GM19395 (cell line): ENCODE measurements at regions not wholly inside any gene's neighbourhood (a gene's known extent, or its start where the extent isn't known, plus 50 kb on each side); places are given as distances from the start of the nearest gene placed in this dataset.
"Not testable (repeated sequence)": the region's sequence is repeated elsewhere in the genome, so short reads cannot be mapped to it uniquely, and the experiment has no call there.

Experiments used
- ATAC-seq: cut with Tn5 transposase; IDR thresholded peaks from one replicate; pipeline ENCODE4 v1.9.1; 2021; ENCODE audit warnings: mild to moderate bottlenecking, moderate library complexity; ENCODE audit not compliant: unreplicated experiment

- no peak for ATAC-seq
These were observed 183.2 kb upstream of the TAS2R1 start for GRCh38 chr5:9813305-9813704.

DNA sequence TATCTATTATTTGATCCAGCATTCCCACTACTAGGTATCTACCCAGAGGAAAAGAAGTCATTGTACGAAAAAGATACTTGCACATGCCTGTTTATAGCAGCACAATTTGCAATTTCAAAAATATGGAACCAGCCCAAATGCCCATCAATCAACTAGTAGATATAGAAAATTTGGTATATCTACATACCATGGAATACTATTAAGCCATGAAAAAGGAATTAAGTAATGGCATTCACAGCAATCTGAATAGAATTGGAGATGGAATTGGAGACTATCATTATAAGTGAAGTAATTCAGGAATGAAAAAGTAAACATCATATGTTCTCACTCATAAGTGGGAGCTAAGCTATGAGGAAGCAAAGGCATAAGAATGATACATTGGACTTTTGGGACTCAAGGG lies 177.2 kb upstream of the TAS2R1 start:
- ATAC-seq = not testable (repeated sequence)

DNA sequence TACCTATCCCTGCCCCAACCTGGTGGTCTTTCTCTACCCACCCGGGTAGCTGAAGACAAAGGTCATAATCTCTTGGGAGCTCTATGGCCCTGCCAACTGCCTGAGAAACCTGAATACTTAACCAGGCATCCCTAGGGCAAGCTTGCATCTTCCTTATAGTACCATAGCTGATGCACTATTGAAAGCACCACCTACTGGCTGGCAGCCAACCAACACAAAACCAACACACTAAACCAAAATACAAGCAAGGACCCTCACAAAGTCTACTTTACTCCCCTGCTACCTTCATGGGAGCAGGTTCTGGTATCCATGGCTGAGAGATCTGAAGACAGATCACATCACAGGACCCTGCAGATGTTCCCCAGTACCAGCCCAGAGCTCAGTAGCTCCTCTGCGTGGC lies 171.8 kb upstream of the TAS2R1 start:
- no peak for ATAC-seq

DNA sequence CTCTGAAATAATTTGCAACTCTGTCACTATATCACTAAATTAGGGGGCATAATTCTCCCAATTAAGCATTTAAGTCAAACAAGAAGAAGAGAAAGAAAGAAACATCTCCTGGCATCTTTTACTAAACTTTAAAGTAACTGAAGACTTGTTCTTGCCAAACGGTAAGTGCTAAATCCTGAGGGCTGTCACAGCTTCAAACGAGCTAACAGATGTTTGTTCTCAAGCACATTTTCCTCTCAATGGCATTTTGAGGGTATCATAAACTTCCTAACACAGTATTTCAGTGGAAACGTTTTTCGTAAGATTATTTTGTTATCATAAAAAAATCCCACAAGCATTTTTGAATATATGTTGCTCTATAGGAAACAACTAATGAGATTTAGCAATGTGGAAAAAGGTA lies 169.5 kb upstream of the TAS2R1 start:
- ATAC-seq = no peak

- ATAC-seq = no peak
These were observed 160.1 kb upstream of the TAS2R1 start for GRCh38 chr5:9790276-9790675.

GRCh38 chr5:9789777-9790176 lies 159.6 kb upstream of the TAS2R1 start:
- no peak for ATAC-seq

- ATAC-seq = no peak
These were observed 157.9 kb upstream of the TAS2R1 start for GRCh38 chr5:9787861-9788600.

DNA sequence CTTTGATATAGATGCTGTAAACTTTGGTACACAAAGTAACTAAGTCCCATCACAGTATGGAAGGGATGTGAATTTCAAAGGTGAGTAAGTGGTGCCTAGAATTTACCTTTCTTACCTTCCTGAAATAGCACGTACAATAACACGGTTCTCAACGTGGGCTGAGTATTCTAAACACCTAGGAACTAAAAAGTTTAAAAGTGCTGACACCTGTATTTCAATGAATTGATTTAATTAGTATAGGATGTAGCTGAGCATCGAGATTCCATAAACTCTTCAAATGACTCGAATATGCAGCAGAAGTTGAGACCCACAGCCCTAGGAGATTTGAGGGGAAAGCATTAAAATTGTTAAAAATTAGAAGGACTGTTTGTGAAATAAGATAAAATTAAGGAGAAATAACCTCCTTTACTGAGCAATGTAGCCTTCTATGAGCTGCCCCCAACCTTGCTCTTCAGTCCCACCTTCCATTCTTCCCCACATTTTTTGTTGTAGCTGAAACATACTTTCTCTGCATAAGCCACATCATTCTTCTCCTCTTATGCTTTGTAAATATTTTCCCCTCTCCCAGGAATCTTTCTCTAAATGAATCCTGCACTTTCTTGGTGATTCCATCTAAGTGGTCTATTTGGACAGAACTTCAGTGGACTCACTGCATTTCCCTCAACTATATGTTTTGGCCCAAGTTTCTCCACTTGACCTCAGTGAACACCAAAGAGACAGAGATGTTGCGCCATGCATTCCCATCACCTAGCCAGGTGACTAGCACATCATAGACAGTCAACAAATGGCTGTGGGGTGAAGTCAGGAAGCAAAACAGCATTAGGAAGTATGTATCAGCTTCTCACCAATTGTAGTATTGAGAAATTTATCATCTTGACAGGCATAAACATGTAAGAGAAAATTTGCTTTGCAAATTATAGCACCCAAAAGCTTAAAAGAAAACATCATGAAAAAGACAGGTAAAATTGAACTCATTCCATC lies 156.5 kb upstream of the TAS2R1 start:
- ATAC-seq = no peak

- ATAC-seq = no peak
These were observed 155.6 kb upstream of the TAS2R1 start for GRCh38 chr5:9785751-9786150.

DNA sequence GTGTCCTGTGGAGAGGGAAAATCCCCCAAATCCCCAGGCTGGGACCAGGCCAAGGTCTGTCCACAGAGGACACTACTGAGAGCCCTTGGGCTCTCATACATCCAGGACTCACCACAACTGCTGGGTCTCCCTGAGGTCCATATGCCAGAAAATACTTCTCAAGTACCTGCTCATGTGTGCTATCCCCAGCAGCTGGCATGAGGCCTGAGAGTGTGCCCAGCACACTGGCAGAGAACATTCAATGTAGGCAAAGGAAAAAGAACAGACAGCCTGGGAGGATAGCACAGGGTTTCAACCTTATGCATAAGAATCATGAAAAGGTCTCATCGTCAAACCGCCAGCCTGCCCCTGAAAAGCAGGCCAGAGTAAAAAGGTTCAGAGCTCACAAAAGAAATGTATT lies 154.1 kb upstream of the TAS2R1 start:
- no peak for ATAC-seq

- ATAC-seq = no peak
These were observed 152.8 kb upstream of the TAS2R1 start for GRCh38 chr5:9782826-9783560.

- ATAC-seq = no peak
These were observed 151.7 kb upstream of the TAS2R1 start for GRCh38 chr5:9781890-9782289.

DNA sequence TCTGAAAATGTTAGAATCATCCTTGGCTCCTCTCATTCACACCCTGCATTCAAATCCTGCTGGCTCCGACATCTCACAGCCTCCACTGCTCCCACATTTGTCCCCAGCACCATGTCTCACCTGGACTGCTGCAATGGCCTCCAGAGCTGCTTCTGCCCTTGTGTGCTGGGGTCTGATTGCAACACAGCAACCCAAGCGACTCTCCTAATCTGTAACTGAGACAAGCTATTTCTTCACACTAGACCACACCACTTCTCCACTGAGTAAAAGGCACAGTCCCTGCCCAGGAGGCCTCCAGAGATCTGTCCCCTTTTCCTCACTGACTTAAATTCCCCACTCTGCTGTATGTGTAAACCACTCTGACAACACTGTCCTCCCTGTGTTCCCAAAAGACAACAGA lies 151.1 kb upstream of the TAS2R1 start:
- ATAC-seq = no peak

- ATAC-seq = no peak
These were observed 150.3 kb upstream of the TAS2R1 start for GRCh38 chr5:9780501-9780900.

GRCh38 chr5:9776525-9776924 lies 146.4 kb upstream of the TAS2R1 start:
- ATAC-seq = no peak

DNA sequence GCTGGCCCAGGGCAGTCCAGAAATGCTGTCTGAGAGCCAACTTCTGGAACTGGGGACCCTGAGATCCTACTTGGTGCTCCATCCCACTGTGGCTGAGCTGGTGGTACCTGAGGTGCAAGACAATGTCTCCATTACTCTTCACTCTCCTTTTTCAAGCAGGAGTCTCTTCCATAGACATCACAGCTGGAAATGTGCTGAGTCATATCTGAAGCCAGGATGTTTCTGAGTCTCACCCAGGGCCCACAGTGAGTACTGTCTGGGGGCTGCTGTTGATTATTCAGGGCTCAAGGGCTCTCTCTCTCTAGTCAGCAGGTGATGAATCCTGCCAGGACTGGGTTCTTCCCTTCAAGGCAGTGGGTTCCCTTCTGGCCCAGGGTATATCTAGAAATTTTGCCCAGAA lies 145.2 kb upstream of the TAS2R1 start:
- ATAC-seq = no peak

GRCh38 chr5:9774472-9775079 lies 144.4 kb upstream of the TAS2R1 start:
- no peak for ATAC-seq

GRCh38 chr5:9771079-9771478 lies 140.9 kb upstream of the TAS2R1 start:
- no peak for ATAC-seq

DNA sequence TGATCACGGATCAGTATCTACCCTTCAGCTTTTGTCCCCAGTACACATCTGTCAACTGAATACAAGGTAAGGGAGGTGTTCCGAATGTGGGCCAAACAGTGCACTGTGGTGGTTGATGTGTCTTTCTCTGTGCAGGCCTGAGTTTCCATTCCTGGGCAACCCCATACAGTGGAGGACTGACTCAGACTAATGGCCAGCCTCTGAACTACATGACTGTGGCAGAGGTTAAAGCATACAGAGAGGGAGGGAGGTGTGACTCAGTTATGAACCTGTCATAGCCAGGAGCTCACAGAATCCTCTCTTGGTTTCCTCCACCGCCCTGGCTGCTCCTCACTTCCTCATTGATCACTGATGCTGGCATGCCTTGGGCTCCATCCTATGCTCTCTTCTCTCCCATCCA lies 136.4 kb upstream of the TAS2R1 start:
- ATAC-seq = no peak

GRCh38 chr5:9765419-9766140 lies 135.4 kb upstream of the TAS2R1 start:
- ATAC-seq = no peak
